ENCODE measurements at regions not wholly inside any gene's neighbourhood (a gene's known extent, or its start where the extent isn't known, plus 50 kb on each side); places are given as distances from the start of the nearest gene placed in this dataset.

GRCh38 chr2:189267925-189268579, 88.5 kb upstream of the COL5A2 start:
- no peaks in the 10 kb centered on the region for H3K9me3 ChIP-seq (ENCODE audit: control insufficient read depth, low read length)
- H3K4me1 ChIP-seq (ENCODE audit: control insufficient read depth, insufficient read depth, low read length) = no peaks in the 10 kb centered on the region
- no peak overlapping the region for H3K27ac ChIP-seq (ENCODE audit: insufficient read depth, low read depth, low read length, poor library complexity, severe bottlenecking)
- H3K4me3 ChIP-seq (ENCODE audit: insufficient read depth, low read depth, low read length) = no peak overlapping the region
- no peaks in the 10 kb centered on the region for H3K27me3 ChIP-seq (ENCODE audit: control insufficient read depth, insufficient read depth, low read length, poor library complexity, severe bottlenecking)
- H3K36me3 ChIP-seq (ENCODE audit: control insufficient read depth, insufficient read depth, low read length) = no peaks in the 10 kb centered on the region

DNA sequence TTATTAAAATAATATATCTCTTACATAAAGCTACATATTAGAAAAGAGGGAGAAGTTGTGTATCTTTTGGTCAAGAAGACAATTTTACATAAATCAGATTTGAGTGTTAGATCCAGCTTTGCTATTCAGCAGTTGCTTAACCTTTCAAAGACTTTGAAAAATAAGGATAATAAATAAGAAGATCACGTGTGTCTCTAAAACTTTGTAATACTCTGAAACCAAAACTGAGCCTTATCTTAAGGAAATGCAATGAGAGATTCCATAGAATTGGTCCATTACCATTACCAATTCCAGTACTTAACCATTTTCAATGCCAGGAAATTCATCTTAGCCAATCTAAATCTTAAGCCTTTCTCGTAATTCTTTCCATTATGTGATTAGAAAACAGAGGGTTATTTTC, 89.2 kb upstream of the COL5A2 start:
- Histone ChIP-seq H3K4me1 (ENCODE audit: control insufficient read depth, insufficient read depth, low read length) (no peaks in the 10 kb centered on the region), H3K27ac (ENCODE audit: insufficient read depth, low read depth, low read length, poor library complexity, severe bottlenecking) (no peak overlapping the region)
- WGBS, 2 experiments = 71 to 94% methylated on average over 1 of the region's 2 CpGs

DNA sequence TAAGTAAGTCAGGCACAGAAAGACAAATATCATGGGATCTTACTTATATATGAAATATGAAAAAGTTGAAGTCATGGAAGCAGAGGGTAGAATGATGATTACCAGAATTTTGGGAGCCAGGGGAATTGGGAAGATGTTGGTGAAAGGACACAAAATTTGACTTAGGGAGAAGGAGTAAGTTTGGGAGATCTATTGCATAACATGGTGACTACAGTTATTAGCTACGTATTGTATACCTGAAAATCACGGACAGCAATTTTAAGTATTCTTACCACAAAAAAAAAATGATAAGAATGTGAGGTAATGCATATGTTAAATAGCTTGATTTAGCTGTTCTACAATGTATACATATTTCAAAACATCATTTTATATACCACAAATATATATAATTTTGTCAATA, 94.2 kb upstream of the COL5A2 start:
- H3K27ac ChIP-seq (ENCODE audit: insufficient read depth, low read depth, low read length, poor library complexity, severe bottlenecking) = no peak overlapping the region
- no CpG with 5 or more reads among the region's 2 CpGs for WGBS, 2 experiments
- H3K36me3 ChIP-seq (ENCODE audit: control insufficient read depth, insufficient read depth, low read length) = no peaks in the 10 kb centered on the region
- no peaks in the 10 kb centered on the region for H3K9me3 ChIP-seq (ENCODE audit: control insufficient read depth, low read length)
- H3K4me1 ChIP-seq (ENCODE audit: control insufficient read depth, insufficient read depth, low read length) = no peaks in the 10 kb centered on the region
- H3K4me3 ChIP-seq (ENCODE audit: insufficient read depth, low read depth, low read length) = no peak overlapping the region
- no peaks in the 10 kb centered on the region for H3K27me3 ChIP-seq (ENCODE audit: control insufficient read depth, insufficient read depth, low read length, poor library complexity, severe bottlenecking)

More for the DNA sequence above, 89.2 kb upstream of the COL5A2 start:
- no peaks in the 10 kb centered on the region for H3K36me3 ChIP-seq (ENCODE audit: control insufficient read depth, insufficient read depth, low read length)
- H3K27me3 ChIP-seq (ENCODE audit: control insufficient read depth, insufficient read depth, low read length, poor library complexity, severe bottlenecking) = no peaks in the 10 kb centered on the region
- no peaks in the 10 kb centered on the region for H3K9me3 ChIP-seq (ENCODE audit: control insufficient read depth, low read length)
- no peak overlapping the region for H3K4me3 ChIP-seq (ENCODE audit: insufficient read depth, low read depth, low read length)

DNA sequence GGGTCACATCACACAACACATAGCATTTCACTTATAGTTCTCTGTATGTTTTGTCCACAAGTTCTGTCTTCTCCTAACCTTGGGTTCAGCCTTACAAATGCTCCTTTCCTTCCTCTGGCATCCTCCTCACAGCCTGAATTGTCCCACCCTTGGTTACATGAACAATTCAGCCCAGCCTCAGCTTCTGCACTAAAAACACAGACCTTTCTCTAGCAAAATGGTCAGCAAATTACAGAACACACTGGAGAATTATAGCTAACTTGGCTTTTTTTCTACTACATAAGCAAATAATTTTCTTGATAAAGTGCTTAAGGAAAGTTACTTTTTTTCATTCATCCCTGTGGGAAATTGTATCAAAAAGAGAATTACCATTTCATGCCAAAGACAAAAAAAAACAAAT, 94.8 kb upstream of the COL5A2 start:
- Histone ChIP-seq H3K4me3 (ENCODE audit: insufficient read depth, low read depth, low read length) (no peak overlapping the region), H3K4me1 (ENCODE audit: control insufficient read depth, insufficient read depth, low read length) (no peaks in the 10 kb centered on the region), H3K27me3 (ENCODE audit: control insufficient read depth, insufficient read depth, low read length, poor library complexity, severe bottlenecking) (no peaks in the 10 kb centered on the region), H3K27ac (ENCODE audit: insufficient read depth, low read depth, low read length, poor library complexity, severe bottlenecking) (no peak overlapping the region), H3K9me3 (ENCODE audit: control insufficient read depth, low read length) (no peaks in the 10 kb centered on the region), H3K36me3 (ENCODE audit: control insufficient read depth, insufficient read depth, low read length) (no peaks in the 10 kb centered on the region)

- H3K36me3 ChIP-seq (ENCODE audit: control insufficient read depth, insufficient read depth, low read length) = no peaks in the 10 kb centered on the region
- 87 to 95% methylated on average over 2 of the region's 2 CpGs for WGBS, 2 experiments
- H3K9me3 ChIP-seq (ENCODE audit: control insufficient read depth, low read length) = no peaks in the 10 kb centered on the region
- no peaks in the 10 kb centered on the region for H3K27me3 ChIP-seq (ENCODE audit: control insufficient read depth, insufficient read depth, low read length, poor library complexity, severe bottlenecking)
- no peaks in the 10 kb centered on the region for H3K4me1 ChIP-seq (ENCODE audit: control insufficient read depth, insufficient read depth, low read length)
- no peak overlapping the region for H3K4me3 ChIP-seq (ENCODE audit: insufficient read depth, low read depth, low read length)
- no peak overlapping the region for H3K27ac ChIP-seq (ENCODE audit: insufficient read depth, low read depth, low read length, poor library complexity, severe bottlenecking)
These were observed 96.7 kb upstream of the COL5A2 start for GRCh38 chr2:189276277-189276676.

DNA sequence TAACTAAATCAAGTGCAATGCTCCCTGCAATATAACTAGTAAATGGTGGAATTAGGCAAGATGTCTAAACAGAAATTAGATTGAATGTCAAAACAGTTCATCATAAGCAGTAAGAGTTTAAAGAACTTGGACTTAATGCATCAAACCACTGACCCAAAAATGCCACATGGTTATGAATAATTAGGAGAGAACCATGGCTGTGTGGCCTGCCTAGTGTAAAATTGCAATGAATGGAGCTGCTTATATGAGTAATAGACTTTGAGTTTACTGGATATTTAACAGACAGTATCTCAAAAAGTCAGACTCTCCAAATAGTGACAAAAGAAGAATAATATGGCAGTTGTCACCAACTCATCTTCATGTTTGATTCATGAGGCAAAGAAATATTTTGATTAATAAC, 101.6 kb upstream of the COL5A2 start:
- Histone ChIP-seq H3K9me3 (ENCODE audit: control insufficient read depth, low read length) (no peaks in the 10 kb centered on the region), H3K27ac (ENCODE audit: insufficient read depth, low read depth, low read length, poor library complexity, severe bottlenecking) (no peak overlapping the region), H3K27me3 (ENCODE audit: control insufficient read depth, insufficient read depth, low read length, poor library complexity, severe bottlenecking) (no peaks in the 10 kb centered on the region), H3K4me1 (ENCODE audit: control insufficient read depth, insufficient read depth, low read length) (no peaks in the 10 kb centered on the region), H3K36me3 (ENCODE audit: control insufficient read depth, insufficient read depth, low read length) (no peaks in the 10 kb centered on the region), H3K4me3 (ENCODE audit: insufficient read depth, low read depth, low read length) (no peak overlapping the region)

DNA sequence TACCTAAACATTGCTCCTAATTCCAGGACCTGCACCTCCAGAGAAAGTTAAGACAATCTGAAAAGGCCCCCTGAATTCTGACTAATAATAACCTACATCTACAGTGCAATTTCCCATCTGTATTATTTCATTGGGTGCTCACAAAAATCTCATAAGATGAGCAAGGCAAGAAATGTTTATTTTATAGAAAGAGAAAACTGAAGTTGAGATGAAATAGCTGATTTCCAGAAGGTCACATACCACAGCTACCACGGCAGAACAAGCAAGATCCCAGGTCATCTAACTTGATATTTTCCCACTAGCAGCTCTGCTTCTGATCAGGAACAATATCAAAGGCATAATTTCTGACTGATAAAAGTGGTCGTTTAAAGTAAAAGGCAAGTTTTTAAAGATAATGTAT, 105.8 kb upstream of the COL5A2 start:
- Histone ChIP-seq H3K27ac (ENCODE audit: insufficient read depth, low read depth, low read length, poor library complexity, severe bottlenecking) (no peak overlapping the region), H3K36me3 (ENCODE audit: control insufficient read depth, insufficient read depth, low read length) (no peaks in the 10 kb centered on the region), H3K4me1 (ENCODE audit: control insufficient read depth, insufficient read depth, low read length) (peaks cover 5% of the 10 kb centered on the region), H3K9me3 (ENCODE audit: control insufficient read depth, low read length) (no peaks in the 10 kb centered on the region), H3K27me3 (ENCODE audit: control insufficient read depth, insufficient read depth, low read length, poor library complexity, severe bottlenecking) (no peaks in the 10 kb centered on the region), H3K4me3 (ENCODE audit: insufficient read depth, low read depth, low read length) (no peak overlapping the region)
- whole genome bisulfite sequencing, 2 experiments = 93 to 97% methylated on average over 2 of the region's 2 CpGs

- no peak overlapping the region for H3K27ac ChIP-seq (ENCODE audit: insufficient read depth, low read depth, low read length, poor library complexity, severe bottlenecking)
- H3K4me3 ChIP-seq (ENCODE audit: insufficient read depth, low read depth, low read length) = no peak overlapping the region
- H3K4me1 ChIP-seq (ENCODE audit: control insufficient read depth, insufficient read depth, low read length) = peaks cover 5% of the 10 kb centered on the region
These were observed 106.5 kb upstream of the COL5A2 start for GRCh38 chr2:189285962-189286645.

DNA sequence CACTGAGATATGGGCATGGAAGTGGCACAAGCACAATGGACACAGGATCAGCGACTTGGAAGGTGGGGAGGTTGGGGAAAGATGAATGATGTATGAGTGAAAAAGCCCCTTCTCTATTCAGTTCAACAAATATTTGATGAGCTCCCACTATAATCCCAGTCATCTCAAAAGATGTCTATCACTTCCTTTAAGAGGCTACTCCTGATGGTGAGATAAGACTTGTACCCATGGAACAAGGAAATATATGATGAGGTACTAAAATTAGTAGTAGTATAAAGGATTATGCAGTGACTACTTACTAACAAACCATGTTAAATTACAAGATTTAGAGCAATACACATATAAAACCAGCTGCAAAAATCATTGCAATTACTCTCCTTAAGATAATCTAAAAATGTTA, 107.8 kb upstream of the COL5A2 start:
- Histone ChIP-seq H3K9me3 (ENCODE audit: control insufficient read depth, low read length) (no peaks in the 10 kb centered on the region), H3K27ac (ENCODE audit: insufficient read depth, low read depth, low read length, poor library complexity, severe bottlenecking) (no peak overlapping the region), H3K27me3 (ENCODE audit: control insufficient read depth, insufficient read depth, low read length, poor library complexity, severe bottlenecking) (no peaks in the 10 kb centered on the region), H3K4me3 (ENCODE audit: insufficient read depth, low read depth, low read length) (no peak overlapping the region), H3K4me1 (ENCODE audit: control insufficient read depth, insufficient read depth, low read length) (peaks cover 5% of the 10 kb centered on the region), H3K36me3 (ENCODE audit: control insufficient read depth, insufficient read depth, low read length) (no peaks in the 10 kb centered on the region)
- 80 to 86% methylated on average over 1 of the region's 1 CpG for WGBS, 2 experiments

More at GRCh38 chr2:189285962-189286645, 106.5 kb upstream of the COL5A2 start:
- no peaks in the 10 kb centered on the region for H3K9me3 ChIP-seq (ENCODE audit: control insufficient read depth, low read length)
- 84 to 91% methylated on average over 3 of the region's 3 CpGs for WGBS, 2 experiments
- no peaks in the 10 kb centered on the region for H3K27me3 ChIP-seq (ENCODE audit: control insufficient read depth, insufficient read depth, low read length, poor library complexity, severe bottlenecking)
- no peaks in the 10 kb centered on the region for H3K36me3 ChIP-seq (ENCODE audit: control insufficient read depth, insufficient read depth, low read length)

DNA sequence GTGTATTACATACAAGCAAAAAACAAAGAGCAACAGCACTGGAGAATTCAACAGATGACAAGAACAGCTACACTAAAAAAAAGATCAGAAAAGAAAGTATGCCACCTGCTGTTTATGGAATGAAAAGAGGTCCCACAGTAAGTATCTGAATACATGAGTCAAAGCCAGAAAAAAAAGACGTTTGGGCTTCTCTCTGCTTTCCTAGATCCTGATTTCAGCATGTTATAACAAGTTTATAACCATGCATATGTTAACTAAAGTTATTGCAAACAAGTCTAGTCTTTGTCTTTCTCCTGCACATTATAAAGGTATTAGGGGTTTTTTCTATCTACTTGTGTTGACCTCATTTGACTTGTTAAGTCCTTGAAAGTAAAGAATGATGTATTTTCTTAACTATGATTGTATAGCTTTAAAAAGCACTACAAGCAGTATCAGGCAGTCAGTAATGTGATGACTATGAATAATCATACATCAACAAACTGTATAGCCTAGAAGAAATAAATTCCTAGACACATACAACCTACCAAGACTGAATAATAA, 108.5 kb upstream of the COL5A2 start:
- Histone ChIP-seq H3K4me1 (ENCODE audit: control insufficient read depth, insufficient read depth, low read length) (peaks cover 5% of the 10 kb centered on the region), H3K36me3 (ENCODE audit: control insufficient read depth, insufficient read depth, low read length) (no peaks in the 10 kb centered on the region), H3K27me3 (ENCODE audit: control insufficient read depth, insufficient read depth, low read length, poor library complexity, severe bottlenecking) (no peaks in the 10 kb centered on the region), H3K4me3 (ENCODE audit: insufficient read depth, low read depth, low read length) (no peak overlapping the region), H3K9me3 (ENCODE audit: control insufficient read depth, low read length) (no peaks in the 10 kb centered on the region), H3K27ac (ENCODE audit: insufficient read depth, low read depth, low read length, poor library complexity, severe bottlenecking) (peak overlapping the region; percentile 16)
- WGBS, 2 experiments = 15% methylated on average over 1 of the region's 1 CpG; no CpG with 5 or more reads in 1 of the 2 experiments
